HL-60/S4 treated with retinoic acid at 250 ng/mL for 4 days and 3 days (cell line): ENCODE measurements at regions not wholly inside any gene's neighbourhood (a gene's known extent, or its start where the extent isn't known, plus 50 kb on each side); places are given as distances from the start of the nearest gene placed in this dataset.

Experiments
- in situ Hi-C: fragments of 300-500 bp; cut with MboI; formaldehyde crosslinking; loops from 2 replicates; pipeline ENCODE4 v1.7.0; 2022; ENCODE audit warnings: low sequenced_read_pairs

DNA sequence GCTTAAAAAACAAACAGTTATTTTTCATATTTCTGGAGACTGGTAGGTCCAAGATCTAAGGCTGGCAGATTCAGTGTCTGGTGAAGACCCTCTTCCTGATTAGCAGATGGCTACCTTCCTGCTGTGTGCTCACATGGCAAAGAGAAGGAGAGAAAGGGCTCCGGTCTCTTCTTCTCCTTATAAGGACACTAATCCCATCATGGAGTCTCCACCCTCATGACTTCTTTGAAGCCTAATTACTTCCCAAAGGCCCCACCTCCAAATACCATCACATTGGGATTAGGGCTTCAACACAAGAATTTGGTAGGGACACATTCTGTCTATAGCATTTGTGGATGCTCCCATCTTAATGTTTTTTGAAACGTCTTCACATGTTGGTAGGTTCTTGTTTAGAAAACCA is 391.1 kb downstream of the TMEM161B start:
- in situ Hi-C loops = no loop called here

DNA sequence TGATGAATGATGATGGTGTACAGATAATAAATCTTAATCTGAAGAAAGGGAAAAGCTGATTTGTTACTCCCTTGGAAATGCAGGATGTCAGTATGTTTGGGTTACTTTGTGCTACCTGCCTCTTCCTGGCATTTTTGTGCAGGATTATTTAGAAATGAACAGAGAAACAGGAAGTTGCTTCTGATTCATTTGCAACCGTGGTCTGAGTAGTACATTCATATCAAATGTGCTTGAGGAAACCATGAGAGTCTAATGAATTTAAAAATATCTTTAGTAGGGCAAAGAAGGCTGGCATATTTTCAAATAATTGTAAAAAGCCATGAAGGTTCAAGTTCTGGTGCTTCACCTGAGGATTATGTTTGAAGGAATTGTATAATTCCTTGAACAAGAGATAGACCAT is 391.6 kb downstream of the TMEM161B start:
- in situ Hi-C loops = no loop called here

DNA sequence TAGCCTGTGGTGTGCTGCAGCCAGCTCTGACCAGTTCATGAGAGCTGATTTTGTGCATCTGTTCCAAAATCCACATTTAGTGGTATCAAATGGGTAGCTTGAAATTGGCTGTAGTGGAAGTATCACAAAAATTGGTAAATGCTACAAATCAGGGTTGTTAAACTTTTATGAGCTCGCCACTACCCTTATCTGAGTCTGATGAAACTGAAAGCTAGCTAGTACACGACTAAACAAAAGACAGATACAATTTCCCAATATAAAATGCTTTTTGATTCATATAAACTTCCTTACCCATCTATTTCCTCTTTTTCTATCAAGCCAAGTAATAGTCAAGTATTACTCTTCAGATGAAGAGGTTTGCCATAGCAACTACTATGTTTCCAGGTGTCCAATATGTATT is 392.0 kb downstream of the TMEM161B start:
- in situ Hi-C loops = no loop called here

GRCh38 chr5:87872986-87873385 is 395.7 kb downstream of the TMEM161B start:
- in situ Hi-C loops = no loop called here

DNA sequence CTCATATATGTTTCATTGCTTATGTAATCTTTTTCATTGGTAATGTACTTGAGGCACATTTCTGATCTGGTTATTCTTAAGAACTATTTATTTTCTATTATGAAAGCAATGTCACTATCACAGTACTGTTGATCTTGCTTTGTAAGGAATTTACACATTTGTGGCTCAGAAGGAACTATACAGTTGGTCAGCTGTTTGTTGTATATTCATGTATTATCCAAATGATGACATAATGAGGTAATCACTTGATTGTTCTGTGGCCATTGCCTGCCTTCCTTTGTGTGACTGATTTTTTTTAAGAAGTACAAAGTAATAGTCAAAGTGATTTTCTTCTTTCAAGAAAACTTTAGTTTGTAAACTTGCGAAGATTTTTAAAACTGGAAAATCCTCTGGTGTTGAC is 399.9 kb downstream of the TMEM161B start:
- in situ Hi-C loops = no loop called here

GRCh38 chr5:87867281-87867680 is 401.4 kb downstream of the TMEM161B start:
- in situ Hi-C loops = no loop called here

DNA sequence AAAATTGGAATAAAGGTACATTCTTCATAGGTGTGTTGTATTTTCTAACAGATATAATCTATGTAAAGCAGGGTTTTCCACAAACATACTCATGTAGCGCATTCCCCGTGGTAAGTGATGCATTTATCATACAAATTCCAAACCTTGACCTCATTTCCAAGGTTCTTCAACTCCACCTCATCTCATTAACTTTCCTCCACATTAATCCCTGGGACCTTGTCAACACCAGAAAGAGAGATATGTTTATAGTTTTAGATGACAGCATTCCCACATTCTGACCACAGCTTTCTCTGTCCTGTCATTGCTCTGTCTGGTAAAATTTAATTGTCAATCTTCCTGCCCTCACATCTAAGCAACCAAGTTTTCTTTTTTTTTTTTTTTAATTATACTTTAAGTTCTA is 415.1 kb downstream of the TMEM161B start:
- in situ Hi-C loops = no loop called here

DNA sequence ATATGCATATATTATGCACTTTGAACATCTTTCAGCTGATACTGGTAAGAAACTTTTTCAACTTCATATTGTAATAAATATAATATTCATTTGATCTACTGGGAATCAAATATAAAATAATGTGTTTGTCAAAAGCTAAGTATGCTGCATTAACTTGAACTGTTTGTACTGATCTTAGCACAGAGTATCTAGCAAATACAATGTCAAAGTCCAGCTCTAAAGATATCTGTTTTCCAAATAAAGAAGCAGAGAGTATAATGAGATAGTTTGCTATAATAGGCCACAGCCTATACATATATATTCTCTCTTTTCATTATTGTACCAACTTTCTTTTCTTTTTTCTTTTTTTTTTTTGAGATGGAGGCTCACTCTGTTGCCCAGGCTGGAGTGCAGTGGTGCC is 417.0 kb downstream of the TMEM161B start:
- in situ Hi-C loops = no loop called here

DNA sequence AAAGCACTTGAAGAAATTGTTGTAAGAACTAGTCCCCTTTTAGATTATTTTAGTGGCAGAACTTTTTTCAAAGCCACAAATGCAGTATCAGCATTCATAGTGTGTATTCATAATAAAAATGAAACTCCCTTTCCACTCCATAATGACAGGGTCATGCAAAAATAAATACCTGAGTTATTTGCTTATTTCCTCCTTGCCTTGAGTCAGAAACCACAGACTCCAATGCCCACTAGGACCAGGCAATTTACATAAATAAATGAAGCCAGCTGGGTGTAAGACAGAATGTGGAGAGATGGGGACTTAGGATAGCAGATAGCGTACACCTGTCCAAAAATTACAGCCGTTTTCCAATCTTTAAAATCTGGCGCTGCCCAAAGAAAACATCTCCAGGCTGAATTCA is 417.8 kb downstream of the TMEM161B start:
- in situ Hi-C loops = no loop called here

DNA sequence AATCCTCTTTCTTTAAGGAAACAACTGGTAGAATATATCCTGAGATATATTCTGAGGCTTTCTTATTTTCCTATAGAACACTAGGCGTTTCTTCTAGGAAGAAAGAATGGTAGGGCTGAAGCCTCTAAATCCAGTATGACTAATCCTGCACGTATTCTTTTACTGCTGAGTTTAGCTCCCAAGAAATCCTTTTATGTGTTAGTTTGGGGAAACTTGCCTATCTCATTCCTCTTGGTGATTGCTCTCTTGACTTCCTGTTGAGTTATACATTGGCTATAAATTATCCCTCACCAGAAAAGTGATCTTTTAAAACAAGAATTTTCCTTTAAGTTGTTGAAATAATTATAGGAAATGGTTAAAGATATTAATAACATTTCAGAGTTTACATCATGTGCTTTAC is 422.9 kb downstream of the TMEM161B start:
- in situ Hi-C loops = no loop called here

DNA sequence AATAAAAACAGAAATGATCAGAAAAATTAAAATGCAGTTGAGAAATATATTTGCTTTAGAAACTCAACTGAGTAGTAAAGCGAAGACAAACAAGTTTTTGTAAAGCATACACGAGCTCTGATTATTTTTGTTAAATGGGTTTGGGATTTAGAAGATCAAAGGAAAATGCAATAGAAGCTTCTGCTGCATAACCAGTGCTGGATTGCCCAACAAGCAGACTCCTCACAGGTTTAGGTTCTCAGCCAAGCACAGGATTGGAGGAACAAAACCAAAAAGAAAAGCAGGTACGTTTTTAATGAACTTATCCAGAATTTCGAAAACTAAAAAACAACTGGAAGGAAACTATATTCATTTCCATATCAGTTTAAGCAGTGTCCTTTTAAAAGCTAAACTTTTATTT is 423.8 kb downstream of the TMEM161B start:
- in situ Hi-C loops = no loop called here

- in situ Hi-C loops = no loop called here
Measured at GRCh38 chr5:87844449-87844848, 424.2 kb downstream of the TMEM161B start.

DNA sequence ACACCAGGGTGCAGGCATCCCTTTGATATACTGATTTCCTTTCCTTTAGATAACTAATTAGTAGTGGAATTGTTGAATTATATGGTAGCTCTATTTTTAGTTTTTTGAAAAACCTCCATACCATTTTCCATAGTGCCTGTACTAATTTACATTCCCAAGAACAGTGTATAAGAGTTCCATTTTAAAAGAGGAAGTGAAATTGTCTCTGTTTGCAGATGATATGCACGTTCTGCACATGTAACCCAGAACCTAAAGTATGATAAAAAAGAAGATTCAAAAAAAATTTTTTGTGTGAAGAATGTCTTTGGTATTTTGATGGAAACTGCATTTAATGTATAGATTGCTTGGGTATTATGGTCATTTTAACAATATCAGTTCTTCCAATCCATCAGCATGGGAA is 424.0 kb upstream of the CCNH start:
- in situ Hi-C loops = no loop called here

DNA sequence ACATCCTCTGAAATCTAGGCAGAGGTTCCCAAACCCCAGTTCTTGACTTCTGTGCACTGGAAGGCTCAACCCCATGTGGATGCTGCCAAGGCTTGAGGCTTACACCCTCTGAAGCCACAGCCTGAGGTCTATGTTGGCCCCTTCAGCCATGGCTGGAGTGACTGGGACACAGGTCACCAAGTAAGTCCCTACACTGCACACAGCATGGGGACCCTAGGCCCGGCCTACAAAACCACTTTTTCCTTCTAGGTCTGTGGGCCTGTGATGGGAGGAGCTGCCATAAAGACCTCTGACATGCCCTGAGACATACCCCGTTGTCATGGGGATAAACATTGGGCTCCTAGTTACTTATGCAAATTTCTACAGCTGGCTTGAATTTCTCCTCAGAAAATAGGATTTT is 418.8 kb upstream of the CCNH start:
- in situ Hi-C loops = no loop called here

DNA sequence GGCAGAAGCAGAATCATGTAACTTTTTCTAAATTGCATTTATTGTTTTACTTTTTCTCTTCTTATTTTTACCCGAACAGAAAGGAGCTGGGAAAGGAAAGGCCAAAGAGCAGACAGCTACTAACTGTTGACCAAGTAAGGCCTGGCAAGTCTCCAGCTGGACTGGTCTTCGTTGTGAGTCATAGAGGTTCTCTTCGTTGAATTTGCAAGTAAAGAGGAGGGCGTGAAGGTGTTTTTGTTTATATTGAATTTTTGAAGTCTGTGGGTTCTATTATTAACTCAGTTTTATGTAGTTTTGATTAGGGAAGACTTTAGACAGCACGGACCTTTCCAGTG is 416.5 kb upstream of the CCNH start:
- in situ Hi-C loops = no loop called here

DNA sequence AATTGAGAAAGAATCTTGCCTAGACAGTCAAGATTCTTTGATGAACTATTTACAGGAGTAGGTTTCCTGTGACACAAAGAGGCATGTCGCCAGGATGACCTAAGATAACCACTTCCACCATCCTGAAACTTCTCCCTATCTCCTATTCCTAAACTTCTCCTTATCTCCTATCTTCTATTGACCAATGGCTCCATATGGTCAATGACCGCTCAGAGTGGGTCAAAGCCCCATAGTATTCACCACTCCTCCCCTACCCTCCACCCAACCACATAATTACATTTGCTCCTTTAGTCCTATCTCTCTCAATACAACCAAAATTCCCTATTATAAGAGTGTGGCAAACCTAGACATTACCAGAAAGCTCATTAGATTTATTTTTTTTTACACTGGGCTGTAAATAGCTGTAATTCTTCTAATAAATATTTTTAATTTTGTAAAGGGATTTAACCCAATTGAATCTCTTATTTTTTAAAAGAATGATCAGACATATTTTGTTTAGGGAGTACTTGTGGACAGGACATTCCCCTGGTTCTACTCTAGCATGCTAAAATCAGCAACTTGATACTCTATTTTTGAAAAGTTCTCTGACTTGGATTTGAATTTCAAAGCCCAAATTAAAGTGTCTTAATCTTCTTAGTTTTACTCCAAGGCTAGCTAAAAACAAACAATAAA is 416.0 kb upstream of the CCNH start:
- in situ Hi-C loops = no loop called here

DNA sequence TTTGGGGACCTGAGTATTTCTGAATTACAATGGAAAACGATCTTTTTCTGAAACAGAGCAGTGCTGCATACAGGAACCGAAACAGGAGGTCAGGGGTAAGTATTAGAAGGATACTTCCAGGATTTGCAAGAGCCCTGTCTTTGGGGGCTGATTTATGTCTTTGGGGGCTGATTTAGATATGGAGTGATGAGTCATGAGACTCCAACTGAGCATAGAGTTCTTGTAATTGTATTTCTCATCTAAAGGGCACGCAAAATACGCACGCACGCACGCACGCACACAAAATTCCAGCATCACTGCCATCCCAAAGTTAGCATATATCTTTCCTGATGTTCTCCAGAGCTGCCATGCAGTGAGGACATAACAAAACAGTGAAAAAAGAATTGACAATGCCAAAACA is 414.8 kb upstream of the CCNH start:
- in situ Hi-C loops = no loop called here

DNA sequence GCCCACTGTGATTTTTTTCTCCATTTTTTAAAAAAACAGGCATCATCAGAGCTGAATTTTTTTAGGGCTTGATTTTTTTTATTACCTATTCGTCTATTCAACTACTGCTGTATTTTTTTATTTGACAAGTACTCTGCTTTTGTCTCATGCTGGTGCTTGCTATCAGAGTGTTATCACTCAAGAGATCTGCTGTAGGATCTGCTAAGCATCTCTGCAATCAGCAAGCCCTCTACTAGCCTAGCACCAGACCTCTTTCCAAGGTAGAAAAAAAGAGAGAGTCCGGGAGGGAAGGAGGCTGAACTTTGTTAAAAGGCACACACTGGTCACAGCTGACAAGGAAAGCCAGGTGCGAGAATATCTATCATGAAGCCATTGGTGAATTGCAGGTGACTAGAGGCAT is 413.8 kb upstream of the CCNH start:
- in situ Hi-C loops = no loop called here

DNA sequence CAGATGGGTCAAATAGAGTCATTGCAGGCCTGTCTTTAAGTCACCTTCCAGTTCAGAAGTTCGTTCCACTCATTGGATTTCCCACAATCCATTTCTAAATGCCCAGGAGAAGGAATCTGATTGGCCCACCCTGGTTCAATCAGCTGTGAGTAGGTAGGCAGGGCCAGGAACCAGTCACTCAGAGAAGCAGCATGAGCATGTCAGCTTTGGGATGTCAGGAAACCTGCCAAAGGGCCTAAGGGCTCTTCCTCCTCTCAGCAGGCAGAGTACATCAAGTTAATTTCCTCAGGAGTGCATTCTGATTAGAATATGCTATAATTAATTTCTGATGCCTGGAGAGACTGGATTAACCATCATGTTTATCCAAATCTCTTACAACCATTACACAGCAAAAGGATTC is 412.9 kb upstream of the CCNH start:
- in situ Hi-C loops = no loop called here

DNA sequence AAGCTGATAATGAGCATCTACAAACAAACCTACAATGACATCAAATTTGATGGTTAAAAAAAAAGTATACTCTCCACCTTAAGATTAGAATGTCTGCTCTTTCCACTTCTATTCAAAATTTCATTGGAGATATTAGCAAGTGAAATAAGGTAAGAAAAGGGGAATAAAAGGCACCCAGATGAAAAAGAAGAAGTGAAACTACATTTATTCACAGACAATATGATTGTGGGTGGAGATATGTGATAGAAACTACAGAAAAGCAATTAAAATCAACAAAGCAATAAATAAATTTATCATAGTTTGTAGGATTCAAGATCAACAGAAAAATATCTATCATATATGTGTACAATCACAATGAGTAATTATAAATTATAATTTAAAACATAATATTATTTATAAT is 395.1 kb upstream of the CCNH start:
- in situ Hi-C loops = no loop called here

DNA sequence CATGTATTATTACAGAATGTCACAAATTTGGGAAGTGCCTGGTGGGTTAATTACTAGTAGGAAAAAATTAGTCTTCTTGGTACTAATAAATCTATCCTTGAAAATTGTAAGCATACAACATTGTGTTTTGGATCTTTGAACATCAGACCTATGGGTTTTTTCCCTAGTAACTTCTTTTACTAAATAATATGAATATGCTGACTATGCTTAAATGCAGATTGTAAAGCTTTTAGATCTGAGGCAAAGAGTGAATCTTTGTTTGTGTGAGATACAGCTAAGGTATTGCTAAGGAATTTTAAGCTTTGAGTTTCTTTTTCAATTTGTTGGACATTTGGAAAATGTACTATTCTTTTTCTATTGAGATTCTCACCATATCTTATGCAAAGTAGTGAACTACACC is 390.6 kb upstream of the CCNH start:
- in situ Hi-C loops = no loop called here

DNA sequence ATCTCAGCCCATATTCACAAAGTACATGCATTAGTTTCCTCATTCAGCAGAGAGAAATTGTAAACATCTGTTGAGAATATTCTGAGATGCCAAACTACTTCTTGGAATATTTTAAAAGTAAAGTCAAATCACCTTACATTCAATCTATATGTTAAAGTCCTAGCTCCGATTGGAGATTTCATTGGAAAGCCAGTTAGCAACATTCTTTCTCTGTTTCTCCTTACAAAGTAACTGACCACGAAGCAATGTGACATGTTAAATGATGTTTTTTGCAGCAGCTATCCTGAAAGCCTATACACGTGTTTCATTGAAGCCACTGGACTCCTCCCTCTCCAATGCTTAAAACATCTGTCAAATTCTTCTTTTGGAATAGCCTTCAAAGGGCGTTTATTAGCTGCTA is 379.1 kb upstream of the CCNH start:
- in situ Hi-C loops = loop anchor here (25.0 kb wide), 1 partner anchor 895 kb away; no protein-coding TSS in a partner anchor

DNA sequence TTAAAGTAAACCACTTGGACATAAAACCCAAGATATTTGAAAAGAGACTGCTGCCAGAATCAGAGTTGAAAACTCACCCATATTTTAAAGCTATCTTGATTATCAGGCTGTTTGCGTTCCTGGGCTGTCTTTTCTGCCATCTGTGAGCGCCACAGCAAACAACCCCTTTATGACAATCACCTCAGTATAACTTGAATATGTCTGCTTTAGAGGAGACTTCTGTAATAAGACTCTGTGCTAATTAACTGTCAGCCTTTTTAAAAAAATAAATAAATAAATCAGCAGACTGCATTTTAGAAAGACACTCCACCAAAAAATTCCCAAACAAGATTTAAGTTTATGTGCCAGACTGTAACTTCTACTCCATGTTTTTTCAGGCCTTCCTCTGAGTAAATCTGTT is 375.7 kb upstream of the CCNH start:
- in situ Hi-C loops = loop anchor here (25.0 kb wide), 1 partner anchor 899 kb away; no protein-coding TSS in a partner anchor
